Heart left ventricle (tissue), 16 donors: ENCODE measurements at regions not wholly inside any gene's neighbourhood (a gene's known extent, or its start where the extent isn't known, plus 50 kb on each side); places are given as distances from the start of the nearest gene placed in this dataset.

Experiments
- ATAC-seq, 4 donors: fragments of 200-7000 bp; cut with Tn5 transposase; one replicate each; pipeline ENCODE4 v1.9.1; 2020 to 2022; ENCODE audit warnings: moderate library complexity in 4 of 4, mild to moderate bottlenecking in 3 of 4, moderate number of reproducible peaks in 1 of 4
- DNase-seq, 5 donors: peaks; one replicate each; pipeline ENCODE4 v3.0.0-alpha.2; 2020
- H3K27ac ChIP-seq, 12 donors: fragments of 200-600 bp; sonication (generic) in 4 of 12; one replicate each; pipeline versions ENCODE4 v1.5.0 to v1.8.0; 2016 to 2022; ENCODE audit warnings: mild to moderate bottlenecking in 2 of 12
- H3K27me3 ChIP-seq, 9 donors: fragments of 200-600 bp; sonication (generic) in 2 of 9; one replicate each; pipeline versions ENCODE4 v1.5.1 to v1.8.0; 2016 to 2022; ENCODE audit warnings: mild to moderate bottlenecking in 3 of 9
- H3K36me3 ChIP-seq, 9 donors: fragments of 200-600 bp; sonication (generic) in 2 of 9; one replicate each; pipeline versions ENCODE4 v1.5.0 to v1.8.0; 2018 to 2022; ENCODE audit warnings: mild to moderate bottlenecking in 2 of 9
- H3K4me1 ChIP-seq, 12 donors: fragments of 200-600 bp; sonication (generic) in 4 of 12; one replicate each; pipeline versions ENCODE4 v1.5.0 to v1.8.0; 2016 to 2022; ENCODE audit warnings: mild to moderate bottlenecking in 3 of 12
- H3K4me3 ChIP-seq, 12 donors: fragments of 200-600 bp; sonication (generic) in 4 of 12; one replicate each; pipeline versions ENCODE4 v1.5.0 to v1.8.0; 2017 to 2022; ENCODE audit warnings: mild to moderate bottlenecking in 9 of 12, moderate library complexity in 4 of 12
- H3K9me3 ChIP-seq, 12 donors: fragments of 200-600 bp; sonication (generic) in 4 of 12; one replicate each; pipeline versions ENCODE4 v1.5.0 to v1.8.0; 2016 to 2022; ENCODE audit warnings: mild to moderate bottlenecking in 1 of 12
- CTCF ChIP-seq, 12 donors: fragments of 200-600 bp; sonication (generic) in 4 of 12; IDR thresholded peaks; one replicate each; pipeline versions ENCODE4 v1.5.0 to v1.8.0; 2018 to 2022; ENCODE audit warnings: antibody characterized with exemption in 12 of 12, mild to moderate bottlenecking in 5 of 12
- POLR2A ChIP-seq, 2 donors: fragments of 450-650 bp; IDR thresholded peaks; one replicate each; pipeline ENCODE4 v1.6.1; 2017; ENCODE audit warnings: antibody characterized with exemption in 2 of 2, mild to moderate bottlenecking in 2 of 2, moderate library complexity in 2 of 2
- WGBS, 4 donors: extraction: QIAGEN DNeasy Blood & Tissue Kit in 2 of 4; methylation state at CpG; one replicate each; pipeline versions ENCODE4 v1.1.5 to v1.1.7; 2013 to 2018; 5-methylcytosine and 5-hydroxymethylcytosine counted together
- intact Hi-C, 10 donors: fragments of 100-400 bp; cut with DNase I; formaldehyde crosslinking; loops; one replicate each; pipeline versions ENCODE4 v1.11.1 to v1.14.2; 2022
- donor health status: ischemic (EF 13 %, LVEDD 7.1; RV severe dilation, severe dysfunction).
- donor health status: healthy with polysubstance abuse.
- donor health status: DM: no; HTN: yes; CAD: no.
- donor health status: DM: no; HTN: no; CAD: no.
- donor health status: ischemic (EF 25% LVEDD 6.9; RV normal size, moderate dysfunction).
- donor health status: ischemic (EF 25% LVEDD 5.7; RV mildly dilated, moderate dysfunction).
- donor health status: healthy.
- donor health status: DM: yes; HTN: yes; CAD: no.
- donor health status: ischemic (EF 35%, LVEDD 5.7; RV mildly dilated, moderate dysfunction).
- donor health status: nonischemic (EF 11% LVEDD 7.7; RV severe dilation, severe dysfunction).
- donor health status: DM: yes; HTN: yes; CAD: no.
- donor health status: PGD.
- donor health status: ischemic (EF 29% LVEDD 5.4; RV normal size, mild dysfunction).
- donor health status: nonischemic (EF 23%, LVEDD 6.1; RV moderate dilation, normal function).

- H3K27me3 ChIP-seq, result peaks cover 0 to 4% (median 0%) of the 10 kb centered on the region in 9 donors
- H3K4me3 ChIP-seq, result no peak overlapping the region
- peaks cover 0 to 7% (median 0%) of the 10 kb centered on the region in 12 donors for H3K4me1 ChIP-seq
- H3K9me3 ChIP-seq, result no peaks in the 10 kb centered on the region
- DNase-seq (no peak), ATAC-seq (no peak)
- 88 to 97% (median 92%) methylated on average over 5 of the region's 5 CpGs for WGBS, 4 donors
- TF ChIP-seq CTCF (IDR thresholded peaks at IDR 0.05), result no peak
- no peak for TF ChIP-seq POLR2A (IDR thresholded peaks at IDR 0.05)
- no peaks in the 10 kb centered on the region for H3K36me3 ChIP-seq
- intact Hi-C loops, result no loop called here
- H3K27ac ChIP-seq, result no peak overlapping the region
Measured at GRCh38 chr1:30634507-30634906, 88.9 kb downstream of the MATN1 start.

DNA sequence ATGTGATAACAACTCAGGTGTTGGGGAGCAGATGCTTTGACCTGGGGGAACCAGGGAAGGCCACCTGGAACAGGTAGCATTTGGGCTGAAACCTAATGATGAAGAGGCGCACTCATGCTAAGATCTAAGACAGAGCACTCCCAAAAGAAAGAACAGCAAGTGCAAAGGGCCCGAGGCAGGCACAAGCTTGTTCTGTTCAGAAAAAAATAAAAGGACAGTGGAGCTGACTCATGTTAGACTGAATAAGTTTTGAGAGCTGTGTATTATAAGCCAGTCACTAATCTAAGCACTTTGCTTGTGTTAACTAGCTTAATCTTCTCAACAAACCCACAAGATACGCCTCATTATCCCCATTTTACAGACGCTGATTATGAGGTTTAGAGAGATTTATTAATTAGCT lies 90.1 kb downstream of the MATN1 start:
- TF ChIP-seq CTCF (IDR thresholded peaks at IDR 0.05) (no peak), POLR2A (IDR thresholded peaks at IDR 0.05) (no peak)
- no peaks in the 10 kb centered on the region for H3K36me3 ChIP-seq
- H3K27me3 ChIP-seq, result peaks cover 0 to 8% (median 0%) of the 10 kb centered on the region in 9 donors
- WGBS, 4 donors, result 76 to 91% (median 89%) methylated on average over 4 of the region's 4 CpGs
- H3K9me3 ChIP-seq, result no peaks in the 10 kb centered on the region
- no peak overlapping the region for H3K4me3 ChIP-seq
- intact Hi-C loops, result no loop called here
- no peak overlapping the region for H3K27ac ChIP-seq
- ATAC-seq (no peak), DNase-seq (no peak)
- peaks cover 0 to 5% (median 0%) of the 10 kb centered on the region in 12 donors for H3K4me1 ChIP-seq

DNA sequence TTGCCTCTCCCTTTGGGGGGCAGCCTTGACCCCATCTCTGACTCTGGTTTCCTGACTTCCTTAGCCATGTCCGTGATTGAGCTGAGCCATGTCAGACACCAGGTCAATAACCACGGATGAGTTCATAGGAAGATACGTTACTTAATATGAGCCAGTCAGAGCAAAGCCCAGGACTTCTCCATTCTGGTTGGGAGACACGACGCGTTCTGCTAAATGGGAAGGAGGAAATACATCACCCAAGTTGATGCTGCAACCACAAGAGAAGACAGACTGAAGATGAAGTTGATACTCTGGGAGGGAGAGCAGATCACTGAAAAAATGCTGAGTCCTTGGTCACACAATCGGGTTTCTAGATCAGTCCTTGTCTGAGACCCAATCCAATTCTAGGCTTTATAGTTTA lies 90.9 kb downstream of the MATN1 start:
- H3K36me3 ChIP-seq, result no peaks in the 10 kb centered on the region
- H3K4me1 ChIP-seq, result peaks cover 0 to 5% (median 0%) of the 10 kb centered on the region in 12 donors
- H3K4me3 ChIP-seq, result no peak overlapping the region
- WGBS, 4 donors, result 76 to 84% (median 79%) methylated on average over 7 of the region's 7 CpGs
- TF ChIP-seq POLR2A (IDR thresholded peaks at IDR 0.05) (no peak), CTCF (IDR thresholded peaks at IDR 0.05) (no peak)
- H3K9me3 ChIP-seq, result peaks cover 0 to 6% (median under 1%) of the 10 kb centered on the region in 12 donors
- no peak for ATAC-seq
- peaks cover 0 to 8% (median 0%) of the 10 kb centered on the region in 9 donors for H3K27me3 ChIP-seq
- no peak for DNase-seq
- intact Hi-C loops, result no loop called here
- no peak overlapping the region for H3K27ac ChIP-seq

GRCh38 chr1:30631700-30632099 lies 91.7 kb downstream of the MATN1 start:
- Histone ChIP-seq H3K9me3 (peaks cover 0 to 14% (median 5%) of the 10 kb centered on the region in 12 donors), H3K27ac (no peak overlapping the region), H3K4me1 (no peaks in the 10 kb centered on the region), H3K27me3 (peaks cover 0 to 8% (median 0%) of the 10 kb centered on the region in 9 donors), H3K36me3 (no peaks in the 10 kb centered on the region), H3K4me3 (no peak overlapping the region)
- TF ChIP-seq POLR2A (IDR thresholded peaks at IDR 0.05) (no peak), CTCF (IDR thresholded peaks at IDR 0.05) (no peak)
- 93 to 100% (median 95%) methylated on average over 2 of the region's 2 CpGs for WGBS, 4 donors
- ATAC-seq, result no peak
- intact Hi-C loops, result no loop called here
- no peak for DNase-seq
